HTR-8/SVneo (cell line): ENCODE measurements at regions not wholly inside any gene's neighbourhood (a gene's known extent, or its start where the extent isn't known, plus 50 kb on each side); places are given as distances from the start of the nearest gene placed in this dataset.
"Not testable (repeated sequence)": the region's sequence is repeated elsewhere in the genome, so short reads cannot be mapped to it uniquely, and the experiment has no call there.

Source experiments
- DNase-seq: peaks from one replicate; pipeline ENCODE4 v3.0.0; 2011; ENCODE audit warnings: low spot score, mixed read lengths; ENCODE audit not compliant: insufficient read length
- FAIRE-seq: peaks from 2 replicates; lab custom pipeline; 2011; peaks lifted over from hg19 to GRCh38; lab: Jason Lieb, UNC

GRCh38 chr14:40347675-40348074 lies 915.4 kb upstream of the FBXO33 start:
- no peak for DNase-seq
- no peak for FAIRE-seq

GRCh38 chr14:40346275-40346674 lies 914.0 kb upstream of the FBXO33 start:
- FAIRE-seq, result no peak
- no peak for DNase-seq

GRCh38 chr14:40345334-40345733 lies 913.1 kb upstream of the FBXO33 start:
- DNase-seq (no peak), FAIRE-seq (no peak)

DNA sequence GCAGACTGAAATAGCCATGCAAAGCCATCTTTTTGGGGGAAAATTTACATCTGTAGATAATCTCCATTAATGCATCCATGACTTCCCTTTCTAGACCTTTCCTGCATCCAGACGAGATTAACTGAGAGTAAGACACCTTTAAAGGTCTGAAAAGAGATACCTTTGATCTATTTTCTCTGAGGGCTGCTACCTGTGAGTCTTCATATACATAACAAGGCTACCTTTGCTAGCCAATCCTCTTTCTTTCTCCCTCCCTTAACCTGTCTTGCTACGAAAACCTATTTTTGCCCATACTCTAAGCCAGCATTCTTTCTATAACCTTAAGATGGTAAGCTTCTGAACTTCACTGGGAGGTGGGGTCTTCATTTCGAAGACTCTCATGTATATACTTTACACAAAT lies 908.5 kb upstream of the FBXO33 start:
- no peak for DNase-seq
- FAIRE-seq, result no peak

DNA sequence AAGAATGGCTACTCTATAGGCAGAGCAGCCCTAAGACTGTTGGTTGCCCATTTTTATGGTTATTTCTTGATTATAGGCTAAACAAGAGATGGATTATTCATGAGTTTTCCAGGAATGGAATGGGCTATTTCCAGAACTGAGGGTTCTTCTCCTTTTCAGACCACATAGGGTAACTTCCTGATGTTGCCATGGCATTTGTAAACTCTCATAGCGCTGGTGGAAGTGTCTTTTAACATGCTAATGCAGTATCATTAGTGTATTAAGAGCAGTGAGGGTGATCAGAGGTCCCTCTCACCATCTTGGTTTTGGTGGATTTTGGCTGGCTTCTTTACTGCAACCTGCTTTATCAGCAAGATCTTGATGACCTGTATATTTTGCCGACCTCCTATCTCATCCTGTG lies 904.6 kb upstream of the FBXO33 start:
- FAIRE-seq, result no peak
- DNase-seq, result no peak

DNA sequence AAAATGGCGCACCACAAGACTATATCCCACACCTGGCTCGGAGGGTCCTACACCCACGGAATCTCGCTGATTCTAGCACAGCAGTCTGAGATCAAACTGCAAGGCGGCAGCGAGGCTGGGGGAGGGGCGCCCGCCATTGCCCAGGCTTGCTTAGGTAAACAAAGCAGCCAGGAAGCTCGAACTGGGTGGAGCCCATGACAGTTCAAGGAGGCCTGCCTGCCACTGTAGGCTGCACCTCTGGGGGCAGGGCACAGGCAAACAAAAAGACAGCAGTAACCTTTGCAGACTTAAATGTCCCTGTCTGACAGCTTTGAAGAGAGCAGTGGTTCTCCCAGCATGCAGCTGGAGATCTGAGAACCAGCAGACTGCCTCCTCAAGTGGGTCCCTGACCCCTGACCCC lies 894.3 kb upstream of the FBXO33 start:
- not testable (repeated sequence) for FAIRE-seq, DNase-seq

GRCh38 chr14:40318211-40318719 lies 886.0 kb upstream of the FBXO33 start:
- DNase-seq (no peak), FAIRE-seq (no peak)

DNA sequence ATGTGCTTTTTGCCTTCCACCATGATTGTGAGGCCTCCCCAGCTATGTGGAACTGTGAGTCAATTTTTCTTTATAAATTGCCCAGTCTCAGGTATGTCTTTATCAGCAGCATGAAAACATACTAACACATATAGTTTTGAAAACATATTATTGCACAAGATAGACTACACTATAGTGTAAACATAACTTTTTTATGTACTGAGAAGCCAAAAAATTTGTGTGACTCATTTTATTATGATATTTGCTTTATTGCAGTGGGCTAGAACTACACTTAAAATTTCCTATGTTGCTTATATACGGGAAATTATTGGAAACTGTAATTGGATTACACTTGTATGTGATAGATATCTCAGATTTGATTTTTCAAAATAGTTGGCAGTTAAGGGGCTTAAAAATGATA lies 885.5 kb upstream of the FBXO33 start:
- DNase-seq (no peak), FAIRE-seq (no peak)

- no peak for DNase-seq
- FAIRE-seq, result no peak
These were observed 880.1 kb upstream of the FBXO33 start for GRCh38 chr14:40312296-40312695.

DNA sequence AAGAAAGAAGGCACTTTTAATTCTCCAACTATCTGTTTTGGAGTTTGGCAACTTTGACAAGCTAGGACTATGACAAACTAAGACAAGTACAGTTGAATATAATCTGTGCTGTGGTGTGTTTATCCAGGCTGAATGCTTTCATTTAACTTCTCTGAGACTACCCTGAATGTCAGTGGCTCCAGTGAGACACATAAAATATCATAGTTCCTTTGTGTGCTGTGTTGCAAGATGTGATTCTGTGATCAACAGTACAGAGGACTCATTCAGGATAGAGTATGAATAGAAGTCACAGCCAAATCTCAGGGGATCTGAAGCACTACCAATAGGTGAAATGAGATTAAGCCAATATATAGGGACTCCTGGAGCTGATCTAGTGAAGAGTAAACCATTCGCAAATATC lies 876.9 kb upstream of the FBXO33 start:
- DNase-seq, result no peak
- no peak for FAIRE-seq

GRCh38 chr14:40308240-40308639 lies 876.0 kb upstream of the FBXO33 start:
- DNase-seq (no peak), FAIRE-seq (no peak)

DNA sequence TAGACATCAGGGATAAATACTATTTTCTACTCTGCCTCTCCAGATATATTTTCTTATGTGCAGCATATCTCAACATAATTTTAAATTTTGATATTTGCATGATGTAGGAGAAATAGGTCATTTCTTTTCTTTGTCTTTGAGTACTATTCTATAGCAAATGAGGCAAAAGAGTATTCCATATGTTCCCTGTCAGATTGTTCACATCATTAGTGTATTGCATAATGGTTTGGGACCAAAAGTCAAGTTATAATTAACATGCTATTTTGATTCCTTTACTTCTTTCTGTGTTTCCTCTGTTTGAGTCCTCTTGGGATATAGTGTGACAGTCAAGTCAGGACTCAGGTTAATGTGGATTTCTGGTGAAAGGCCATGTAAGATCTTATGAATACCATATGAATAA lies 864.6 kb upstream of the FBXO33 start:
- DNase-seq (no peak), FAIRE-seq (no peak)

DNA sequence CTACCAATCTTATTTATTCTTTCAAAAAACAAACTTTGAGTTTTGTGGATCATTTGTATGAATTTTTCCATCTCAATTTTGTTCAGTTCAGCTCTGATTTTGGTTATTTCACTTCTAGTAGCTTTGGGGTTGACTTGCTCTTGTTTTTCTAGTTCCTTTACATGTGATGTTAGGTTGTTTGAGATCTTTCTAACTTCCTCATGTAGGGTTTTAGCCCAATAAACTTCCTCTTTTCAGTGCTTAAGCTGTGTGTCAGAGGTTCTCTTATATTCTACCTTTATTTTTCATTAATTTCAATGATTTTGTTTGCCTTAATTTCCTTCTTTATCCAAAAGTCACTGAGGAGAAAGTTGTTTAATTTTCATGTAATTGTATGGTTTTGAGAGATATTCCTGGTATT lies 860.4 kb upstream of the FBXO33 start:
- no peak for FAIRE-seq
- no peak for DNase-seq

DNA sequence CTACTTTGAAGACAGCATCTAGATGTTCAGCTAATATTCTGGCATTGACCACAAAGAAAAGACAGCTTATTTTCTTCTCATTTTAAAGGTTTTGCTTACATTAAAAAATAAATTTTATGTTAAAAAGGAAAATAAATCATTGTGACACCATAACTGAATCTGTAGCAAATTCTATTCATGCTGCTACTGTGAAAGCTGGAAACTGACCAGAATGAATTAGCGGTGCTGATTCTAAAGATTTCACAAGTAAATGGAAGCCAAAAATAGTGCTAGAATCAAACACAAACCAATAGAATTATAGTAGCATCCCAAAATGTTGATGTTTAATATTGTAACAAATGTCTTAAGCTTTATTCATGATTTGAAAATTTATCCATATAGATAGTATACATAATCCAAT lies 850.0 kb upstream of the FBXO33 start:
- no peak for FAIRE-seq

GRCh38 chr14:40280652-40281051 lies 848.4 kb upstream of the FBXO33 start:
- FAIRE-seq, result peak; percentile 36
- DNase-seq, result no peak

More for the DNA sequence above, 850.0 kb upstream of the FBXO33 start:
- DNase-seq, result no peak

- no peak for FAIRE-seq
- DNase-seq, result no peak
These were observed 841.2 kb upstream of the FBXO33 start for GRCh38 chr14:40273417-40273816.

- no peak for FAIRE-seq
These were observed 839.2 kb upstream of the FBXO33 start for GRCh38 chr14:40271480-40271879.

GRCh38 chr14:40269436-40269835 lies 837.2 kb upstream of the FBXO33 start:
- DNase-seq (no peak), FAIRE-seq (no peak)

More at GRCh38 chr14:40271480-40271879, 839.2 kb upstream of the FBXO33 start:
- no peak for DNase-seq

- no peak for DNase-seq
- no peak for FAIRE-seq
These were observed 836.0 kb upstream of the FBXO33 start for GRCh38 chr14:40268236-40268635.

- no peak for DNase-seq
These were observed 832.9 kb upstream of the FBXO33 start for GRCh38 chr14:40265096-40265495.

GRCh38 chr14:40252817-40253447 lies 820.7 kb upstream of the FBXO33 start:
- DNase-seq (no peak), FAIRE-seq (no peak)

More at GRCh38 chr14:40265096-40265495, 832.9 kb upstream of the FBXO33 start:
- FAIRE-seq, result no peak

DNA sequence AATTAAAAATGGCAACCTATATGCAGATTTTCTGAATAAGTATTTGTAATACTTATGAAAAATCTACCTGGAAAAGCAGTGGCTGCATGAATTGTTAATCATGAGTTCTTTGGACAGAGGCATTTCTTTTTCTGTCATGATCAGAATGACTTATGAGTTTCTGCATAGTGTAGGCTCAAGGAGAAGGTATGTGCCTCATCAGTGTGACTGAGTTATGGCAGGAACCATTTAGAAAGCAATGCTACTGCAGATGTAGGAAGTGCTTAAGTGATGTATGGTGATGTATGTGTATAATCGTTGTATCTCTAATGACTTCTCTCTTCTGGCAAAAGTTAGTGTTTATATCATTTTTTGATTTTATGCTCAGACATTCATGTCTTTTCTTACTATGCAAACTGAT lies 816.4 kb upstream of the FBXO33 start:
- DNase-seq (no peak), FAIRE-seq (no peak)
